AG04449 (cell line): ENCODE measurements at regions not wholly inside any gene's neighbourhood (a gene's known extent, or its start where the extent isn't known, plus 50 kb on each side); places are given as distances from the start of the nearest gene placed in this dataset.

Experiments
- CTCF ChIA-PET: fragments of 350-600 bp; formaldehyde crosslinking; extraction: SDS; loops from one replicate; lab custom pipeline; 2021; ENCODE audit warnings: antibody characterized with exemption; lab: Yijun Ruan, JAX
- POLR2A ChIA-PET: fragments of 400-600, 350-600 bp; formaldehyde crosslinking; extraction: SDS; loops from one replicate; lab custom pipeline; 2020; ENCODE audit warnings: antibody characterized with exemption, inconsistent platforms; lab: Yijun Ruan, JAX
- DNase-seq: peaks from one replicate; pipeline ENCODE4 v3.0.0-alpha.2; 2010; ENCODE audit warnings: low read depth, low spot score
- H3K4me3 ChIP-seq: 2 replicates; pipeline ENCODE4 v1.5.1; 2011; ENCODE audit warnings: low read depth, mild to moderate bottlenecking, control low read depth, low read length
- TF ChIP-seq, protein P1 (sequence below): IDR thresholded peaks from one replicate; pipeline ENCODE4 v1.5.1; 2011; ENCODE audit warnings: mild to moderate bottlenecking, moderate library complexity, low read length, control low read depth, inconsistent platforms; ENCODE audit not compliant: insufficient read depth; ENCODE audit errors: missing control alignments

DNA sequence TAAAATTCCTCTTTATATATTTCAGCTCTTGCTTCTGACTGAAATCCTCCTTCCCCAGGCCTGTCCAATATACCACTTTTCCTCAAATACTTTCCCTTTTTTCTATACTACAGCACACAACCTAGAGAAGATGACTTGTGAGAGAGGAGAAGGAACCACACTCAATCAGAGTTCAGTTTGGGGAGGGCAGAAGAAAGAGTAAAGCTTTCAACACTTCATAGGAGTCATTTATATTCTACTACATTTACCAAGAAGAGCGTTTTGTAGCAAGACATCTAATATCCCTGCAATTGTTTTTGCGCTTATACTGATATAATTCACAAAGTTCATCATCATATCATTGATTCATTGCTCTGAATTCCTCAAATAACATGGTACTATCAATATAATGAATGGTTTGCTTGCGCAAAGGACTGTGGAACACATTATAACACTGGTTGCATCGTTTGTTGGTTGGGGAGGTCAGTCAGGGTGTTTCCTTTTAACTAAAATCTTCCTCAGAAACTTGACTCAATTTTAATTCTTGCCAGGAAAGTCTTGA, 792.5 kb upstream of the CELF2 start:
- POLR2A ChIA-PET, result no interaction called here
- DNase-seq, result no peak
- CTCF ChIA-PET, result interaction anchor here (1.3 kb wide), 1 partner anchor 10 kb away, joined by 3 read pairs; no protein-coding TSS in a partner anchor
- H3K4me3 ChIP-seq, result no peak overlapping the region
- TF ChIP-seq, protein P1, sequence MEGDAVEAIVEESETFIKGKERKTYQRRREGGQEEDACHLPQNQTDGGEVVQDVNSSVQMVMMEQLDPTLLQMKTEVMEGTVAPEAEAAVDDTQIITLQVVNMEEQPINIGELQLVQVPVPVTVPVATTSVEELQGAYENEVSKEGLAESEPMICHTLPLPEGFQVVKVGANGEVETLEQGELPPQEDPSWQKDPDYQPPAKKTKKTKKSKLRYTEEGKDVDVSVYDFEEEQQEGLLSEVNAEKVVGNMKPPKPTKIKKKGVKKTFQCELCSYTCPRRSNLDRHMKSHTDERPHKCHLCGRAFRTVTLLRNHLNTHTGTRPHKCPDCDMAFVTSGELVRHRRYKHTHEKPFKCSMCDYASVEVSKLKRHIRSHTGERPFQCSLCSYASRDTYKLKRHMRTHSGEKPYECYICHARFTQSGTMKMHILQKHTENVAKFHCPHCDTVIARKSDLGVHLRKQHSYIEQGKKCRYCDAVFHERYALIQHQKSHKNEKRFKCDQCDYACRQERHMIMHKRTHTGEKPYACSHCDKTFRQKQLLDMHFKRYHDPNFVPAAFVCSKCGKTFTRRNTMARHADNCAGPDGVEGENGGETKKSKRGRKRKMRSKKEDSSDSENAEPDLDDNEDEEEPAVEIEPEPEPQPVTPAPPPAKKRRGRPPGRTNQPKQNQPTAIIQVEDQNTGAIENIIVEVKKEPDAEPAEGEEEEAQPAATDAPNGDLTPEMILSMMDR, result no peak

DNA sequence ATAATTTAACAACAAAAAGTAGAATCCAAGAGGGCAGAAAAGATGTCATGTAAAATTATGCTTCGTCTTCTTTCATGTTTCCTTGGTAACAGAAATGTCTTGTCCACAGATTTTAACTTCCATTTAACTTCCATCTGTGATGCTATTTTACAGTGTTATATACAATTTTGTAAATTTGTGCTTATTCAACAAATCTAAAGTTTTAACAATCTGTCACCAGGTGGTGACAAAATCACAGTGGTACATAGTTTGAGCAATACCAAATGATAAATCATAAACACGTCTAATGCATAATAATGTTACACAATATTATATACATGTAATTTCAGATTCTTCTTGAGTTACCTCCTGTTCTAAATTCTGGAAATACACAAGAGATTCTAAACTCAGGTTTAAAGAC, 784.4 kb upstream of the CELF2 start:
- no peak overlapping the region for H3K4me3 ChIP-seq
- ChIA-PET CTCF (no interaction called here), POLR2A (no interaction called here)
- TF ChIP-seq, protein P1, result no peak
- no peak for DNase-seq

DNA sequence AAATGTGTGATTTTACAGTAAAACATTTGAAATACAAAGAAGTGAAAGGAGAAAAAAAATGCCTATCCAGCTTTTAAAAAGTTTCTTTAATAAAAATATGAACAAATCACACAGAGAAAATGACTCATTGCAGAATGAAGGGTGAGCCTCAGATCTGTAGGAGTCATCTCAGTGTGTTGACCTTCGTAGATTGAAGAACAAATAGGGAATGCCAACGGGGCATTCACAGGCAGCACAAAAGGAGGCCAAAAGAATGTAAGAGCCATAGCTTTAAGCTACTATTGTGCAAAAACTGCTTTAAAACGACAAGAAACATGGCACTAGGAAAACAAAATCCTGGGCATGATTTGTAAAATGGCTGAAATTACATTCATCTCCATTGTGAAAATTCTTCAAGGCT, 782.7 kb upstream of the CELF2 start:
- no peak for DNase-seq

DNA sequence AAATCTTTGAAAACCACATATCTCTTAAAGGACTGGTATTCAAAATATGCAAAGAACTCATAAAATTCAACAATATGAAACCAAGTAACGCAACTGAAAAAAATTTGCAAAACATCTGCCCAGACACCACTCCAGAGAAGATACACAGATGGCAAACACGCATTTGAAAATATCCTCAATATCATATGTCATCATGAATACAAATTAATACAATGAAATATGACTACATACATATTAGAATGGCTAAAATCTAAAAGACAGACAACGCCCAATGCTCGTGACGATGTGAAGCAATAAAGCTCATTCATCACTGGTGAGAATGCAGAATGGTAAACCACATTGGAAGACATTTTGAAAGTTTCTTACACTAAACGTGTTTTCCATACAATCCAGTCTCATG, 770.1 kb upstream of the CELF2 start:
- H3K4me3 ChIP-seq, result no peak overlapping the region
- no peak for DNase-seq
- CTCF ChIA-PET, result no interaction called here
- TF ChIP-seq, protein P1, result no peak
- POLR2A ChIA-PET, result no interaction called here

More for the DNA sequence above, 782.7 kb upstream of the CELF2 start:
- no peak overlapping the region for H3K4me3 ChIP-seq
- ChIA-PET CTCF (interaction anchor here (1.3 kb wide), 1 partner anchor 9 kb away, joined by 3 read pairs; no protein-coding TSS in a partner anchor), POLR2A (no interaction called here)
- TF ChIP-seq, protein P1, result no peak

- POLR2A ChIA-PET, result no interaction called here
- DNase-seq, result no peak
- CTCF ChIA-PET, result no interaction called here
- no peak overlapping the region for H3K4me3 ChIP-seq
- TF ChIP-seq, protein P1, result no peak
Observed at GRCh38 chr10:10256860-10257259, 760.8 kb upstream of the CELF2 start.

GRCh38 chr10:10259013-10259412, 758.7 kb upstream of the CELF2 start:
- ChIA-PET CTCF (no interaction called here), POLR2A (no interaction called here)
- no peak for DNase-seq
- H3K4me3 ChIP-seq, result no peak overlapping the region
- TF ChIP-seq, protein P1, result no peak
